ENCODE measurements at regions not wholly inside any gene's neighbourhood (a gene's known extent, or its start where the extent isn't known, plus 50 kb on each side); places are given as distances from the start of the nearest gene placed in this dataset.
A peak's percentile ranks its signal among the peaks of the same experiment; 100 is the strongest.

DNA sequence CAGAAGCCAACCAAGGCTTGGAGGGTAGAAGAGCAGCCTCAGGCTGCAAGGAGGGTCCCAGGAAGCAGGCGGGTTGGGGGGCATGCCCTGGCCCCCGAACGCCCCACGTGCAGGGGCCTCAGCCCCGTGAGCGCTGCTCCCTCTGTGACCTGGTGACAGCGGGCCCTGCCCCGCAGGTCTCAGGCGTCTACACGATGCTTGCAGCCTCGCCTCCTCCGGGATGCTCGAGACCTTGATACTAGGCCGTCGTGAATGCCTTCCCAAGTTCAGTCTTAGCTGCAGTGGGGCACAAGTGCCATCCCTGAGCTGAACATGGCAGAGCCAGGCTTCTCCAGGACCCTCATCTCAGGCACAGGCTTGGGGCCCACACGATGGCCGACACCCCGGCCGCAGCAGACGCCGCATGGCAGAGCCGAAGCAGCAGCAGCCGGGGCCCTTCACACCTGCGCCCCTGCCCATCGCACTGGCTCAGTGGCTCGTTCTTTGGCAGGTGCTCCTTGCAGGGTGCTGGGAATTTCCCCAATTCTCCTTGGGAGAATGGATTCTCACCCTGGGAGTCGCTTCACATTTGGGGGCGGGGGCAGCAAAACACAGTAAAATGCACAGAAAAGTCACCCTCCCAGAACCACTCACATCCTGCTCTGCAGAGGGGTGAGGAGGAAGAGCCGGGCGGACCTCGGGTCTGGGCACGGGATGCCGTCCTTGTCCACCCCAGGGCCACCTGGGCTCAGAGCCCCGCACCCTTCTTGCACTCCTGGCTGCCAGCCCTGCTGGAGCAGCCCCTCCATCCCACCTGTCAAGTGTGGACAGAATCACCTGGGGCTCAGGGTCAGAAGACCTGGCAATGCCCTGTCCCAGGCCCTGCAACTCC lies 161.8 kb downstream of the DLL1 start:
- peak in 1 of 2 experiments; percentile 33 for DNase-seq (ENCODE audit: low read depth in 1 of 2, low spot score in 2 of 2)
- WGBS, 2 experiments (ENCODE audit: extremely low coverage in 1 of 2, insufficient coverage in 1 of 2, insufficient read length in 1 of 2, insufficient replicate concordance in 2 of 2, low coverage in 1 of 2, low lambda C conversion rate in 2 of 2, missing lambda C conversion rate in 1 of 2): 95% methylated on average over 32 of the region's 34 CpGs; no CpG with 5 or more reads in 1 of the 2 experiments
- H3K27ac ChIP-seq (ENCODE audit: low read depth, low read length): no peak overlapping the region
- TF ChIP-seq GTF2F1 (IDR thresholded peaks at IDR 0.05; ENCODE audit: borderline replicate concordance, low read depth, low read length): no peak
- TF ChIP-seq SRF (IDR thresholded peaks at IDR 0.05; ENCODE audit: low read depth, low read length): no peak
- no peak for TF ChIP-seq POLR2A (IDR thresholded peaks at IDR 0.05; ENCODE audit: control extremely low read depth in 1 of 2, low read depth in 2 of 2, low read length in 2 of 2)
- TF ChIP-seq RXRA (IDR thresholded peaks at IDR 0.05; ENCODE audit: insufficient read depth, low read depth, low read length): no peak
- no peak for TF ChIP-seq CEBPB (IDR thresholded peaks at IDR 0.05; ENCODE audit: low read depth, low read length)
- no peak for TF ChIP-seq MAFK (IDR thresholded peaks at IDR 0.05; ENCODE audit: low read depth, low read length)

More for the DNA sequence above, 161.8 kb downstream of the DLL1 start:
- Histone ChIP-seq H3K36me3 (ENCODE audit: control insufficient read depth in 2 of 4, insufficient read depth in 4 of 4, low read length in 3 of 4) (no peaks in the 10 kb centered on the region), H3K79me1 (ENCODE audit: low read depth, low read length) (no peaks in the 10 kb centered on the region), H3K4me2 (ENCODE audit: insufficient read depth in 1 of 2, low read depth in 2 of 2, low read length in 2 of 2) (no peak overlapping the region), H3K4me1 (replicated peaks in 1 of 4; ENCODE audit: control insufficient read depth in 3 of 4, insufficient read depth in 4 of 4, low read length in 3 of 4) (no peaks in the 10 kb centered on the region; a peak in 1 of 7 replicates), H3K23me2 (ENCODE audit: low read depth, low read length) (no peaks in the 10 kb centered on the region), H3K79me2 (ENCODE audit: control insufficient read depth in 1 of 2, insufficient read depth in 2 of 2, low read length in 2 of 2) (no peaks in the 10 kb centered on the region), H2AK5ac (ENCODE audit: low read depth, low read length) (no peak overlapping the region), H4K20me1 (replicated peaks in 1 of 2; ENCODE audit: control insufficient read depth in 1 of 2, insufficient read depth in 2 of 2, low read length in 2 of 2) (no peaks in the 10 kb centered on the region), H3K23ac (ENCODE audit: insufficient read length) (no peak overlapping the region), H4K91ac (replicated peaks; ENCODE audit: insufficient read length, low read length) (no peak overlapping the region), H3K4me3 (ENCODE audit: extremely low read depth in 1 of 4, insufficient read depth in 2 of 4, low read depth in 3 of 4, low read length in 4 of 4) (no peak overlapping the region), H4K5ac (ENCODE audit: insufficient read length, low read depth, low read length) (no peak overlapping the region), H3K56ac (replicated peaks; ENCODE audit: insufficient read length, low read depth, low read length) (no peak overlapping the region), H3K18ac (ENCODE audit: extremely low read depth, low read length) (no peak overlapping the region), H4K8ac (ENCODE audit: extremely low read depth, insufficient read depth, low read length) (no peak overlapping the region), H3K27me3 (replicated peaks in 1 of 4; ENCODE audit: control insufficient read depth in 3 of 4, extremely low read depth in 1 of 4, insufficient read depth in 3 of 4, low read length in 3 of 4) (no peaks in the 10 kb centered on the region), H3K4ac (replicated peaks; ENCODE audit: insufficient read length, low read depth, low read length) (no peak overlapping the region), H2BK20ac (ENCODE audit: low read length) (no peak overlapping the region), H3K9me3 (ENCODE audit: insufficient read depth in 2 of 2, low read depth in 1 of 2, low read length in 1 of 2) (no peaks in the 10 kb centered on the region), H2BK15ac (ENCODE audit: low read length) (no peak overlapping the region), H2BK12ac (ENCODE audit: low read depth, low read length) (no peak overlapping the region), H2AFZ (ENCODE audit: low read length) (no peak overlapping the region), H3K14ac (ENCODE audit: insufficient read length) (no peak overlapping the region), H2BK5ac (ENCODE audit: low read depth, low read length) (no peak overlapping the region), H2BK120ac (replicated peaks; ENCODE audit: low read depth, low read length) (no peak overlapping the region), H3K9ac (replicated peaks in 1 of 4; ENCODE audit: extremely low read depth in 1 of 4, low read depth in 3 of 4, low read length in 3 of 4) (no peak overlapping the region)
- ChIA-PET POLR2A (ENCODE audit: partially characterized antibody) (no interaction called here), CTCF (ENCODE audit: partially characterized antibody) (no interaction called here)
- no peak for FAIRE-seq

Data from H1 (cell line).